B cell (primary cell): ENCODE measurements at regions not wholly inside any gene's neighbourhood (a gene's known extent, or its start where the extent isn't known, plus 50 kb on each side); places are given as distances from the start of the nearest gene placed in this dataset.

Experiments
- ATAC-seq: fragments of 200-7000 bp; cut with Tn5 transposase; one replicate; pipeline ENCODE4 v1.10.0; 2021; ENCODE audit warnings: low read depth, mild to moderate bottlenecking, moderate number of reproducible peaks, moderate library complexity
- CTCF ChIA-PET: fragments of 350-600 bp; sonication (Branson Sonifier 250); formaldehyde crosslinking; loops from one replicate; lab custom pipeline; 2021; ENCODE audit warnings: antibody characterized with exemption, inconsistent platforms; lab: Charles Lee
- POLR2A ChIA-PET: fragments of 350-600 bp; sonication (Branson Sonifier 250); formaldehyde crosslinking; loops from one replicate; lab custom pipeline; 2021; ENCODE audit warnings: antibody characterized with exemption; lab: Charles Lee
- DNase-seq: peaks from one replicate; pipeline ENCODE4 v3.0.0; 2013
- H2AFZ ChIP-seq: 2 replicates; pipeline ENCODE4 v1.6.1; 2012; ENCODE audit warnings: mild to moderate bottlenecking, low read depth, low read length; ENCODE audit not compliant: insufficient read depth, poor library complexity, severe bottlenecking
- H3K27ac ChIP-seq, 2 donors: 1 replicate in 1 of 2; 2 replicates in 1 of 2; pipeline ENCODE4 v1.5.1; 2012 to 2013; ENCODE audit warnings: low read length in 2 of 2, mild to moderate bottlenecking in 2 of 2, moderate library complexity in 1 of 2
- H3K27me3 ChIP-seq, 4 experiments: fragments of 200-600 bp in 1 of 4; sonication (generic) in 1 of 4; replicated peaks in 1 of 4; 1 replicate in 2 of 4; 2 replicates in 2 of 4; pipeline versions ENCODE4 v1.6.1 to v1.7.0; 2013 to 2016; ENCODE audit warnings: low read length in 3 of 4, mild to moderate bottlenecking in 2 of 4, mixed read lengths in 1 of 4, moderate library complexity in 1 of 4; ENCODE audit not compliant: insufficient read depth in 4 of 4, control insufficient read depth in 3 of 4; ENCODE audit errors: control extremely low read depth in 1 of 4
- H3K36me3 ChIP-seq, 2 experiments: replicated peaks in 1 of 2; 1 replicate in 1 of 2; 2 replicates in 1 of 2; pipeline versions ENCODE4 v1.6.1 to v1.7.1; 2013; ENCODE audit warnings: low read length in 1 of 2; ENCODE audit not compliant: insufficient read depth in 2 of 2, control insufficient read depth in 1 of 2; ENCODE audit errors: control extremely low read depth in 1 of 2, extremely low read depth in 1 of 2
- H3K4me1 ChIP-seq, 2 donors: fragments of 200-600 bp in 1 of 2; sonication (generic) in 1 of 2; 1 replicate in 1 of 2; 2 replicates in 1 of 2; pipeline versions ENCODE4 v1.5.1 to v1.6.1; 2013 to 2017; ENCODE audit warnings: low read length in 2 of 2; ENCODE audit not compliant: control insufficient read depth in 2 of 2, insufficient read depth in 2 of 2
- H3K4me2 ChIP-seq: replicated peaks from 2 replicates; pipeline ENCODE3; 2012; ENCODE audit warnings: mild to moderate bottlenecking, low read depth, low read length; ENCODE audit not compliant: poor library complexity, severe bottlenecking
- H3K4me3 ChIP-seq, 5 experiments: fragments of 200-600 bp in 1 of 5; sonication (generic) in 1 of 5; 1 replicate in 3 of 5; 2 replicates in 2 of 5; pipeline versions ENCODE4 v1.5.1 to v1.7.0; 2011 to 2016; ENCODE audit warnings: low read length in 4 of 5, mild to moderate bottlenecking in 4 of 5, low read depth in 2 of 5, control low read depth in 1 of 5, moderate library complexity in 1 of 5; ENCODE audit not compliant: insufficient read depth in 1 of 5; ENCODE audit errors: control extremely low read depth in 1 of 5, extremely low read depth in 1 of 5
- H3K79me2 ChIP-seq: fragments of 200-600 bp; sonication (generic); one replicate; pipeline ENCODE4 v1.6.0; 2016; ENCODE audit warnings: low read length; ENCODE audit not compliant: control insufficient read depth, insufficient read depth
- H3K9ac ChIP-seq: fragments of 200-600 bp; sonication (generic); 2 replicates; pipeline ENCODE4 v1.6.1; 2017; ENCODE audit warnings: mild to moderate bottlenecking, low read length, moderate library complexity
- H3K9me3 ChIP-seq, 3 donors: one replicate each; pipeline versions ENCODE4 v1.6.1 to v1.7.1; 2013; ENCODE audit warnings: low read length in 2 of 3; ENCODE audit not compliant: control insufficient read depth in 2 of 3, insufficient read depth in 1 of 3; ENCODE audit errors: control extremely low read depth in 1 of 3
- H4K20me1 ChIP-seq: 2 replicates; pipeline ENCODE4 v1.6.0; 2012; ENCODE audit warnings: mild to moderate bottlenecking, low read length; ENCODE audit not compliant: insufficient read depth, control insufficient read depth, poor library complexity, severe bottlenecking
- H3K27ac Mint-ChIP-seq: one replicate; pipeline ENCODE4 v1.8.0; 2021; ENCODE audit warnings: mixed read lengths
- H3K27me3 Mint-ChIP-seq: one replicate; pipeline ENCODE4 v1.8.0; 2021; ENCODE audit warnings: mixed read lengths
- H3K4me1 Mint-ChIP-seq: one replicate; pipeline ENCODE4 v1.8.0; 2021; ENCODE audit warnings: mixed read lengths
- H3K4me3 Mint-ChIP-seq: one replicate; pipeline ENCODE4 v1.8.0; 2021; ENCODE audit warnings: mixed read lengths
- H3K9me3 Mint-ChIP-seq: one replicate; pipeline ENCODE4 v1.8.0; 2022; ENCODE audit warnings: mixed read lengths; ENCODE audit not compliant: insufficient read depth
- CTCF ChIP-seq: fragments of 200-600 bp; IDR thresholded peaks from one replicate; pipeline ENCODE4 v1.8.0; 2022; ENCODE audit warnings: antibody characterized with exemption, mild to moderate bottlenecking
- EZH2 ChIP-seq: IDR thresholded peaks from 2 replicates; pipeline ENCODE4 v1.6.1; 2012; ENCODE audit warnings: borderline replicate concordance, low read depth, mild to moderate bottlenecking, moderate library complexity, low read length; ENCODE audit not compliant: insufficient read depth, poor library complexity, severe bottlenecking
- WGBS: methylation state at CpG from one replicate; pipeline ENCODE4 v1.1.5; 2013; ENCODE audit warnings: missing lambda C conversion rate; ENCODE audit not compliant: insufficient coverage; 5-methylcytosine and 5-hydroxymethylcytosine counted together
- intact Hi-C: fragments of 100-400 bp; cut with micrococcal nuclease; formaldehyde crosslinking; loops from one replicate; pipeline ENCODE4 v1.10.0; 2022

- Mint-ChIP-seq H3K4me1 (no peaks in the 10 kb centered on the region), H3K27me3 (no peaks in the 10 kb centered on the region), H3K9me3 (peaks cover 5% of the 10 kb centered on the region), H3K27ac (no peak overlapping the region), H3K4me3 (no peak overlapping the region)
- Histone ChIP-seq H3K9ac (no peak overlapping the region), H3K4me3 (no peak overlapping the region), H3K36me3 (no peaks in the 10 kb centered on the region), H4K20me1 (no peaks in the 10 kb centered on the region), H3K27ac (no peak overlapping the region), H3K27me3 (no peaks in the 10 kb centered on the region), H3K4me1 (no peaks in the 10 kb centered on the region), H3K4me2 (no peak overlapping the region), H3K79me2 (no peaks in the 10 kb centered on the region), H3K9me3 (peaks cover 5 to 6% (median 5%) of the 10 kb centered on the region in 3 donors), H2AFZ (no peak overlapping the region)
- TF ChIP-seq CTCF (no peak), EZH2 (no peak)
- intact Hi-C loops, result no loop called here
- ChIA-PET POLR2A (no interaction called here), CTCF (no interaction called here)
- no peak for ATAC-seq
- DNase-seq, result no peak
These were observed 248.3 kb upstream of the VRK2 start for GRCh38 chr2:57798346-57798745.

- Histone ChIP-seq H3K4me1 (no peaks in the 10 kb centered on the region), H3K9me3 (peaks cover 0 to 5% (median 5%) of the 10 kb centered on the region in 3 donors), H3K4me2 (no peak overlapping the region), H2AFZ (no peak overlapping the region), H4K20me1 (no peaks in the 10 kb centered on the region), H3K27me3 (no peaks in the 10 kb centered on the region), H3K4me3 (no peak overlapping the region), H3K79me2 (no peaks in the 10 kb centered on the region), H3K36me3 (no peaks in the 10 kb centered on the region), H3K9ac (no peak overlapping the region), H3K27ac (no peak overlapping the region)
- TF ChIP-seq EZH2 (no peak), CTCF (no peak)
- H3K27ac Mint-ChIP-seq, result no peak overlapping the region
- no peaks in the 10 kb centered on the region for H3K4me1 Mint-ChIP-seq
- no peak overlapping the region for H3K4me3 Mint-ChIP-seq
- ChIA-PET POLR2A (no interaction called here), CTCF (no interaction called here)
- DNase-seq, result no peak
- intact Hi-C loops, result no loop called here
- no peak for ATAC-seq
- H3K9me3 Mint-ChIP-seq, result peaks cover 5% of the 10 kb centered on the region
- H3K27me3 Mint-ChIP-seq, result no peaks in the 10 kb centered on the region
- 97% methylated on average over 12 of the region's 14 CpGs for WGBS
These were observed 244.4 kb upstream of the VRK2 start for GRCh38 chr2:57802243-57802642.
